Caco-2 (cell line): ENCODE measurements at regions not wholly inside any gene's neighbourhood (a gene's known extent, or its start where the extent isn't known, plus 50 kb on each side); places are given as distances from the start of the nearest gene placed in this dataset.

ENCODE experiments used
- BruUV-seq: library from RNA; stranded (reverse); fragments of 400-500 nt; replicated peaks from 2 replicates; lab custom pipeline; 2021; lab: Mats Ljungman, UMichigan
- CTCF ChIA-PET: fragments of 300-600 bp; sonication (Branson Sonifier 250); formaldehyde crosslinking; loops from one replicate; lab custom pipeline; 2022; ENCODE audit warnings: antibody characterized with exemption; lab: Charles Lee
- POLR2A ChIA-PET: fragments of 300-600 bp; sonication (Branson Sonifier 250); formaldehyde crosslinking; loops from one replicate; lab custom pipeline; 2022; ENCODE audit warnings: antibody characterized with exemption; lab: Charles Lee
- DNase-seq, 2 experiments: peaks; one replicate each; pipeline versions ENCODE4 v3.0.0 to v3.0.0-alpha.2; 2020 to 2022
- H3K27me3 ChIP-seq: replicated peaks from 2 replicates; pipeline ENCODE4 v1.6.0; 2011; ENCODE audit warnings: low read length; ENCODE audit not compliant: control insufficient read depth, insufficient read depth
- H3K36me3 ChIP-seq: 2 replicates; pipeline ENCODE4 v1.5.1; 2011; ENCODE audit warnings: low read length; ENCODE audit not compliant: control insufficient read depth, insufficient read depth
- H3K4me1 ChIP-seq: fragments of 250-450 bp; sonication (Bioruptor Pico); 2 replicates; pipeline ENCODE4 v1.5.1; 2020; ENCODE audit warnings: mild to moderate bottlenecking
- H3K4me3 ChIP-seq: 2 replicates; pipeline ENCODE4 v1.5.1; 2011; ENCODE audit warnings: low read depth, mild to moderate bottlenecking, control low read depth, low read length
- H3K9me3 ChIP-seq: fragments of 250-450 bp; sonication (Bioruptor Pico); 2 replicates; pipeline ENCODE4 v1.5.1; 2020; ENCODE audit warnings: mild to moderate bottlenecking, moderate library complexity
- H3K27ac Mint-ChIP-seq: one replicate; pipeline ENCODE4 v1.8.0; 2022; ENCODE audit warnings: mixed read lengths; ENCODE audit not compliant: unreplicated experiment
- H3K27me3 Mint-ChIP-seq: one replicate; pipeline ENCODE4 v1.8.0; 2022; ENCODE audit warnings: mixed read lengths; ENCODE audit not compliant: insufficient read depth, unreplicated experiment
- H3K36me3 Mint-ChIP-seq: one replicate; pipeline ENCODE4 v1.8.0; 2022; ENCODE audit warnings: mild to moderate bottlenecking, mixed read lengths; ENCODE audit not compliant: insufficient read depth, unreplicated experiment
- H3K4me1 Mint-ChIP-seq: one replicate; pipeline ENCODE4 v1.8.0; 2022; ENCODE audit warnings: low read depth, mixed read lengths; ENCODE audit not compliant: unreplicated experiment
- H3K4me3 Mint-ChIP-seq: one replicate; pipeline ENCODE4 v1.8.0; 2022; ENCODE audit warnings: mild to moderate bottlenecking, moderate library complexity, mixed read lengths; ENCODE audit not compliant: unreplicated experiment
- H3K9me3 Mint-ChIP-seq: one replicate; pipeline ENCODE4 v1.8.0; 2022; ENCODE audit warnings: mixed read lengths; ENCODE audit not compliant: unreplicated experiment
- intact Hi-C: fragments of 100-400 bp; cut with micrococcal nuclease; formaldehyde crosslinking; loops from one replicate; pipeline ENCODE4 v1.10.0; 2022; ENCODE audit not compliant: unreplicated experiment
- TF ChIP-seq, protein P1 (sequence below), 2 experiments: fragments of 200-600 bp in 1 of 2; IDR thresholded peaks; 1 replicate in 1 of 2; 2 replicates in 1 of 2; pipeline versions ENCODE4 v1.5.1 to v1.8.0; 2011 to 2022; ENCODE audit warnings: antibody characterized with exemption in 1 of 2, control low read depth in 1 of 2, inconsistent platforms in 1 of 2, low read depth in 1 of 2, low read length in 1 of 2, mild to moderate bottlenecking in 1 of 2, moderate library complexity in 1 of 2; ENCODE audit not compliant: insufficient read depth in 1 of 2, severe bottlenecking in 1 of 2, unreplicated experiment in 1 of 2

GRCh38 chr13:74442751-74443150 is 308.5 kb upstream of the KLF12 start:
- Histone ChIP-seq H3K36me3 (no peaks in the 10 kb centered on the region), H3K9me3 (peaks cover 10% of the 10 kb centered on the region), H3K27me3 (no peaks in the 10 kb centered on the region; the same call in 1 of the 2 replicates), H3K4me3 (no peak overlapping the region), H3K4me1 (no peaks in the 10 kb centered on the region)
- Mint-ChIP-seq H3K36me3 (no peaks in the 10 kb centered on the region), H3K4me3 (no peak overlapping the region), H3K9me3 (peaks cover 10% of the 10 kb centered on the region), H3K4me1 (no peaks in the 10 kb centered on the region), H3K27ac (no peak overlapping the region), H3K27me3 (peaks cover 13% of the 10 kb centered on the region)
- DNase-seq, result no peak
- ChIA-PET POLR2A (no interaction called here), CTCF (no interaction called here)
- intact Hi-C loops, result no loop called here
- no TSS peak for BruUV-seq
- TF ChIP-seq, protein P1, sequence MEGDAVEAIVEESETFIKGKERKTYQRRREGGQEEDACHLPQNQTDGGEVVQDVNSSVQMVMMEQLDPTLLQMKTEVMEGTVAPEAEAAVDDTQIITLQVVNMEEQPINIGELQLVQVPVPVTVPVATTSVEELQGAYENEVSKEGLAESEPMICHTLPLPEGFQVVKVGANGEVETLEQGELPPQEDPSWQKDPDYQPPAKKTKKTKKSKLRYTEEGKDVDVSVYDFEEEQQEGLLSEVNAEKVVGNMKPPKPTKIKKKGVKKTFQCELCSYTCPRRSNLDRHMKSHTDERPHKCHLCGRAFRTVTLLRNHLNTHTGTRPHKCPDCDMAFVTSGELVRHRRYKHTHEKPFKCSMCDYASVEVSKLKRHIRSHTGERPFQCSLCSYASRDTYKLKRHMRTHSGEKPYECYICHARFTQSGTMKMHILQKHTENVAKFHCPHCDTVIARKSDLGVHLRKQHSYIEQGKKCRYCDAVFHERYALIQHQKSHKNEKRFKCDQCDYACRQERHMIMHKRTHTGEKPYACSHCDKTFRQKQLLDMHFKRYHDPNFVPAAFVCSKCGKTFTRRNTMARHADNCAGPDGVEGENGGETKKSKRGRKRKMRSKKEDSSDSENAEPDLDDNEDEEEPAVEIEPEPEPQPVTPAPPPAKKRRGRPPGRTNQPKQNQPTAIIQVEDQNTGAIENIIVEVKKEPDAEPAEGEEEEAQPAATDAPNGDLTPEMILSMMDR (IDR thresholded peaks at IDR 0.05; ENCODE audit: insufficient read depth in 1 of 2, low read depth in 1 of 2, low read length in 1 of 2, severe bottlenecking in 1 of 2, unreplicated experiment in 1 of 2), result no peak

- POLR2A ChIA-PET, result no interaction called here
- no peak for DNase-seq
- Histone ChIP-seq H3K27me3 (no peaks in the 10 kb centered on the region), H3K36me3 (no peaks in the 10 kb centered on the region), H3K9me3 (peaks cover 10% of the 10 kb centered on the region), H3K4me1 (no peaks in the 10 kb centered on the region), H3K4me3 (no peak overlapping the region)
- Mint-ChIP-seq H3K36me3 (no peaks in the 10 kb centered on the region), H3K4me3 (no peak overlapping the region), H3K27me3 (peaks cover 35% of the 10 kb centered on the region), H3K9me3 (peaks cover 10% of the 10 kb centered on the region), H3K4me1 (no peaks in the 10 kb centered on the region), H3K27ac (no peak overlapping the region)
- intact Hi-C loops, result no loop called here
- BruUV-seq, result no TSS peak
- CTCF ChIA-PET, result no interaction called here
- TF ChIP-seq, protein P1 (IDR thresholded peaks at IDR 0.05; ENCODE audit: insufficient read depth in 1 of 2, low read depth in 1 of 2, low read length in 1 of 2, severe bottlenecking in 1 of 2, unreplicated experiment in 1 of 2), result no peak
These were observed 304.7 kb upstream of the KLF12 start for GRCh38 chr13:74438901-74439300.

DNA sequence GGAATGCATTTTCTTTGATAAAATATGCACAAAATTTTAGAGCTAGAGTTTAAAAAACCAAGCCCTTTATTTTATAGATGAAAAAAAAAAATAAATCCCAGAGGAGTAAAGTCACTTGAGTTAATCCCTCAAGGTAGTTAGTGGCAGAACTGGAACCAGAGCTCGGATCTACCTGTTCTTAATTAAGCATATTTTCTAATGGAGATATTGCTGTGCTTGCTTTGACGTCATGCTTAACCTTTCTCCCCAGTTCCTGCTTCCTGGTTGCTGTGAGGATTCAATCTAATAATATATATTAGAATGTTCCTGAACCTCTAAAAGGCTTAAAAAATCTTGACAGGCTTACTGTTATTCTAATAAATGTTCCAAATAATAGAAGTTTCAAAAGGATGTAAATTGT is 300.6 kb upstream of the KLF12 start:
- Histone ChIP-seq H3K9me3 (no peaks in the 10 kb centered on the region), H3K4me3 (no peak overlapping the region), H3K36me3 (no peaks in the 10 kb centered on the region), H3K27me3 (no peaks in the 10 kb centered on the region), H3K4me1 (no peaks in the 10 kb centered on the region)
- BruUV-seq, result no TSS peak
- intact Hi-C loops, result no loop called here
- H3K27me3 Mint-ChIP-seq, result peaks cover 31% of the 10 kb centered on the region
- CTCF ChIA-PET, result no interaction called here
- no peak for DNase-seq
- POLR2A ChIA-PET, result no interaction called here
- no peaks in the 10 kb centered on the region for H3K36me3 Mint-ChIP-seq
- H3K4me3 Mint-ChIP-seq, result no peak overlapping the region
- H3K4me1 Mint-ChIP-seq, result no peaks in the 10 kb centered on the region
- TF ChIP-seq, protein P1 (IDR thresholded peaks at IDR 0.05; ENCODE audit: insufficient read depth in 1 of 2, low read depth in 1 of 2, low read length in 1 of 2, severe bottlenecking in 1 of 2, unreplicated experiment in 1 of 2), result no peak
- H3K27ac Mint-ChIP-seq, result no peak overlapping the region
- H3K9me3 Mint-ChIP-seq, result no peaks in the 10 kb centered on the region
